LNCAP (cell line): ENCODE measurements at regions not wholly inside any gene's neighbourhood (a gene's known extent, or its start where the extent isn't known, plus 50 kb on each side); places are given as distances from the start of the nearest gene placed in this dataset.

Experiments used
- CTCF ChIP-seq: fragments of 450-650 bp; IDR thresholded peaks from 2 replicates; pipeline ENCODE4 v1.5.1; 2017; ENCODE audit warnings: mild to moderate bottlenecking

- TF ChIP-seq CTCF = no peak
Observed at GRCh38 chr2:4556135-4556896, 852.9 kb downstream of the DCDC2C start.

GRCh38 chr2:4561196-4561595 lies 857.8 kb downstream of the DCDC2C start:
- TF ChIP-seq CTCF = no peak

GRCh38 chr2:4576075-4576474 lies 872.7 kb downstream of the DCDC2C start:
- no peak for TF ChIP-seq CTCF

GRCh38 chr2:4579977-4580376 lies 876.6 kb downstream of the DCDC2C start:
- TF ChIP-seq CTCF = no peak

- no peak for TF ChIP-seq CTCF
Observed at GRCh38 chr2:4585057-4585635, 881.8 kb downstream of the DCDC2C start.

- no peak for TF ChIP-seq CTCF
Observed at GRCh38 chr2:4588606-4589005, 885.2 kb downstream of the DCDC2C start.

DNA sequence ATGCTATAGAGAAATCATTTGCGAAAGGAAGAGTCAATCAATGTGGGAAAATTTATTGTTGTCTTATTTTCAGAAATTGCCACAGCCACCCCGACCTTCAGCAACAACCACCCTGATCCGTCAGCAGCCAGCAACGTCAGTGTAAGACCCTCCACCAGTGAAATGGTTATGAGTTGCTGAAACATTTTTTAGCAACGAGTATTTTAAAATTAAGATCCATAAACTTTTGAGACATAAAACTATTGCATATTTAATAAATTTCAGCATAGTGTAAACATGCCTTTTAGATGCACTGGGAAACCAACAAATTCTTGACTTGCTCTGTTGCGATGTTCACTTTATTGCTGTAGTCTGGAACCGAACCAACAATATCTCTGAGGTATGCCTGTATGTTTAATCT lies 887.9 kb downstream of the DCDC2C start:
- no peak for TF ChIP-seq CTCF
